H1 (cell line): ENCODE measurements at regions not wholly inside any gene's neighbourhood (a gene's known extent, or its start where the extent isn't known, plus 50 kb on each side); places are given as distances from the start of the nearest gene placed in this dataset.

Experiments
- CTCF ChIA-PET: fragments of 300-600 bp; sonication (Branson Sonifier 250); formaldehyde crosslinking; loops from one replicate; lab custom pipeline; 2021; ENCODE audit not compliant: partially characterized antibody; lab: Charles Lee
- POLR2A ChIA-PET: fragments of 300-600 bp; sonication (Branson Sonifier 250); formaldehyde crosslinking; loops from one replicate; lab custom pipeline; 2021; ENCODE audit warnings: inconsistent platforms; ENCODE audit not compliant: partially characterized antibody; lab: Charles Lee
- DNase-seq, 2 experiments: peaks; one replicate each; pipeline versions ENCODE4 v3.0.0 to v3.0.0-alpha.2; 2010 to 2022; ENCODE audit warnings: low spot score in 2 of 2, low read depth in 1 of 2, mixed read lengths in 1 of 2
- FAIRE-seq: peaks from 2 replicates; lab custom pipeline; 2011; peaks lifted over from hg19 to GRCh38; lab: Jason Lieb, UNC
- H2AFZ ChIP-seq: 2 replicates; pipeline ENCODE4 v1.8.1; 2012; ENCODE audit warnings: low read length, inconsistent platforms
- H2AK5ac ChIP-seq: 2 replicates; pipeline ENCODE4 v1.6.1; 2013; ENCODE audit warnings: low read depth, low read length
- H2BK120ac ChIP-seq: replicated peaks from 2 replicates; pipeline ENCODE3; 2013; ENCODE audit warnings: low read depth, low read length, inconsistent platforms
- H2BK12ac ChIP-seq: 2 replicates; pipeline ENCODE4 v1.6.1; 2013; ENCODE audit warnings: low read depth, low read length
- H2BK15ac ChIP-seq: 2 replicates; pipeline ENCODE4 v1.6.1; 2013; ENCODE audit warnings: low read length
- H2BK20ac ChIP-seq: 2 replicates; pipeline ENCODE4 v1.6.1; 2013; ENCODE audit warnings: low read length
- H2BK5ac ChIP-seq: 2 replicates; pipeline ENCODE4 v1.6.1; 2013; ENCODE audit warnings: low read depth, low read length
- H3K14ac ChIP-seq: 2 replicates; pipeline ENCODE4 v1.6.1; 2013; ENCODE audit warnings: inconsistent platforms; ENCODE audit not compliant: insufficient read length
- H3K18ac ChIP-seq: 2 replicates; pipeline ENCODE4 v1.6.1; 2013; ENCODE audit warnings: low read length; ENCODE audit errors: extremely low read depth
- H3K23ac ChIP-seq: 2 replicates; pipeline ENCODE4 v1.6.1; 2013; ENCODE audit warnings: inconsistent platforms; ENCODE audit not compliant: insufficient read length
- H3K23me2 ChIP-seq: 2 replicates; pipeline ENCODE4 v1.6.1; 2013; ENCODE audit warnings: low read depth, low read length
- H3K27ac ChIP-seq: 2 replicates; pipeline ENCODE4 v1.6.1; 2011; ENCODE audit warnings: low read depth, low read length, inconsistent platforms
- H3K27me3 ChIP-seq, 4 experiments: replicated peaks in 1 of 4; 1 replicate in 1 of 4; 2 replicates in 3 of 4; pipeline versions ENCODE4 v1.6.1 to v1.8.1; 2011 to 2013; ENCODE audit warnings: low read length in 3 of 4, mild to moderate bottlenecking in 3 of 4, inconsistent platforms in 2 of 4, mixed read lengths in 2 of 4, moderate library complexity in 1 of 4; ENCODE audit not compliant: control insufficient read depth in 3 of 4, insufficient read depth in 3 of 4; ENCODE audit errors: extremely low read depth in 1 of 4
- H3K36me3 ChIP-seq, 4 experiments: 2 replicates each; pipeline versions ENCODE4 v1.6.1 to v1.8.1; 2011 to 2013; ENCODE audit warnings: mild to moderate bottlenecking in 4 of 4, low read length in 3 of 4, moderate library complexity in 2 of 4, control low read depth in 1 of 4, inconsistent platforms in 1 of 4; ENCODE audit not compliant: insufficient read depth in 4 of 4, control insufficient read depth in 2 of 4
- H3K4ac ChIP-seq: replicated peaks from 2 replicates; pipeline ENCODE3; 2013; ENCODE audit warnings: low read length, low read depth, mixed read lengths, inconsistent platforms; ENCODE audit not compliant: insufficient read length
- H3K4me1 ChIP-seq, 4 experiments: replicated peaks in 1 of 4; 1 replicate in 1 of 4; 2 replicates in 3 of 4; pipeline versions ENCODE4 v1.6.1 to v1.8.1; 2011 to 2013; ENCODE audit warnings: low read length in 3 of 4, inconsistent platforms in 2 of 4, mixed read lengths in 1 of 4; ENCODE audit not compliant: insufficient read depth in 4 of 4, control insufficient read depth in 3 of 4
- H3K4me2 ChIP-seq, 2 experiments: 2 replicates each; pipeline versions ENCODE4 v1.6.1 to v1.8.1; 2011 to 2013; ENCODE audit warnings: low read depth in 2 of 2, low read length in 2 of 2, control low read depth in 1 of 2, inconsistent platforms in 1 of 2, mild to moderate bottlenecking in 1 of 2; ENCODE audit not compliant: insufficient read depth in 1 of 2
- H3K4me3 ChIP-seq, 4 experiments: fragments of 200-600, 300-600 bp in 1 of 4; sonication (generic), shearing (Covaris generic), sonication (Bioruptor Twin) in 1 of 4; 2 replicates each; pipeline versions ENCODE4 v1.5.1 to v1.8.1; 2011 to 2016; ENCODE audit warnings: low read length in 4 of 4, low read depth in 3 of 4, control low read depth in 2 of 4, inconsistent platforms in 2 of 4, mild to moderate bottlenecking in 2 of 4, mixed read lengths in 1 of 4, moderate library complexity in 1 of 4; ENCODE audit not compliant: insufficient read depth in 2 of 4; ENCODE audit errors: extremely low read depth in 1 of 4
- H3K56ac ChIP-seq: replicated peaks from 2 replicates; pipeline ENCODE3; 2013; ENCODE audit warnings: low read depth, mild to moderate bottlenecking, mixed read lengths, low read length, inconsistent platforms; ENCODE audit not compliant: insufficient read length
- H3K79me1 ChIP-seq: 2 replicates; pipeline ENCODE4 v1.6.1; 2013; ENCODE audit warnings: low read depth, low read length, control low read depth
- H3K79me2 ChIP-seq, 2 experiments: 2 replicates each; pipeline versions ENCODE4 v1.6.1 to v1.8.1; 2012 to 2013; ENCODE audit warnings: low read length in 2 of 2, mild to moderate bottlenecking in 2 of 2, inconsistent platforms in 1 of 2; ENCODE audit not compliant: insufficient read depth in 2 of 2, control insufficient read depth in 1 of 2
- H3K9ac ChIP-seq, 4 experiments: replicated peaks in 1 of 4; 1 replicate in 1 of 4; 2 replicates in 3 of 4; pipeline versions ENCODE4 v1.6.1 to v1.8.1; 2011 to 2013; ENCODE audit warnings: low read depth in 3 of 4, low read length in 3 of 4, control low read depth in 2 of 4, mild to moderate bottlenecking in 2 of 4, moderate library complexity in 2 of 4, inconsistent platforms in 1 of 4; ENCODE audit errors: extremely low read depth in 1 of 4
- H3K9me3 ChIP-seq, 2 experiments: 2 replicates each; pipeline versions ENCODE4 v1.6.1 to v1.8.1; 2012 to 2013; ENCODE audit warnings: mild to moderate bottlenecking in 2 of 2, moderate library complexity in 2 of 2, control low read depth in 1 of 2, inconsistent platforms in 1 of 2, low read depth in 1 of 2, low read length in 1 of 2, mixed read lengths in 1 of 2; ENCODE audit not compliant: insufficient read depth in 2 of 2
- H4K20me1 ChIP-seq, 2 experiments: replicated peaks in 1 of 2; 2 replicates each; pipeline versions ENCODE3 to v1.8.1; 2011 to 2013; ENCODE audit warnings: inconsistent platforms in 2 of 2, low read length in 2 of 2, mild to moderate bottlenecking in 1 of 2; ENCODE audit not compliant: insufficient read depth in 2 of 2, control insufficient read depth in 1 of 2
- H4K5ac ChIP-seq: 2 replicates; pipeline ENCODE4 v1.6.1; 2013; ENCODE audit warnings: low read length, low read depth, mixed read lengths, inconsistent platforms; ENCODE audit not compliant: insufficient read length
- H4K8ac ChIP-seq: 2 replicates; pipeline ENCODE4 v1.8.0; 2013; ENCODE audit warnings: mild to moderate bottlenecking, moderate library complexity, low read length, inconsistent platforms; ENCODE audit not compliant: insufficient read depth; ENCODE audit errors: extremely low read depth
- H4K91ac ChIP-seq: replicated peaks from 2 replicates; pipeline ENCODE3; 2013; ENCODE audit warnings: low read length, mixed read lengths, inconsistent platforms; ENCODE audit not compliant: insufficient read length
- CBX8 ChIP-seq: fragments of 300-800, 300-1000 bp; sonication (generic); IDR thresholded peaks from 2 replicates; pipeline ENCODE4 v1.7.1; 2016; ENCODE audit warnings: low read depth, low read length, borderline replicate concordance
- CHD1 ChIP-seq: IDR thresholded peaks from 2 replicates; pipeline ENCODE4 v1.6.1; 2012; ENCODE audit warnings: low read depth, low read length, improper control_type of control experiment
- CREB1 ChIP-seq: IDR thresholded peaks from 2 replicates; pipeline ENCODE4 v1.6.1; 2012; ENCODE audit warnings: inconsistent platforms
- EGR1 ChIP-seq: IDR thresholded peaks from 2 replicates; pipeline ENCODE4 v1.6.1; 2011; ENCODE audit warnings: low read depth, low read length, borderline replicate concordance
- EZH2 ChIP-seq: fragments of 200-600 bp; sonication (generic); IDR thresholded peaks from 2 replicates; pipeline ENCODE4 v1.7.1; 2012; ENCODE audit warnings: low read depth, mild to moderate bottlenecking, moderate library complexity, low read length, inconsistent platforms; ENCODE audit not compliant: severe bottlenecking
- NANOG ChIP-seq: IDR thresholded peaks from 2 replicates; pipeline ENCODE4 v1.6.1; 2011; ENCODE audit warnings: low read length, low read depth, mild to moderate bottlenecking, inconsistent platforms; ENCODE audit not compliant: insufficient read depth, poor library complexity, severe bottlenecking
- PHF8 ChIP-seq: fragments of 200-600 bp; sonication (generic); conservative IDR thresholded peaks from 2 replicates; pipeline ENCODE4 v1.7.1; 2012; ENCODE audit warnings: low read depth, mild to moderate bottlenecking, inconsistent platforms, low read length, moderate library complexity
- SP1 ChIP-seq: IDR thresholded peaks from 2 replicates; pipeline ENCODE4 v1.6.1; 2011; ENCODE audit warnings: low read depth, low read length
- TAF1 ChIP-seq: IDR thresholded peaks from 2 replicates; pipeline ENCODE4 v1.6.1; 2011; ENCODE audit warnings: mild to moderate bottlenecking, low read depth, low read length
- TEAD4 ChIP-seq: IDR thresholded peaks from 2 replicates; pipeline ENCODE4 v1.6.1; 2012; ENCODE audit warnings: low read depth, low read length, inconsistent platforms, mixed read lengths
- ZNF274 ChIP-seq: IDR thresholded peaks from 2 replicates; pipeline ENCODE4 v1.7.0; 2012; ENCODE audit warnings: low read length, borderline replicate concordance; ENCODE audit errors: extremely low read depth
- WGBS, 2 experiments: shearing (Covaris generic) in 1 of 2; methylation state at CpG; one replicate each; pipeline versions ENCODE4 v1.1.6 to v1.1.7; 2013 to 2015; ENCODE audit warnings: low lambda C conversion rate in 2 of 2, mixed read lengths in 2 of 2, inconsistent platforms in 1 of 2, low coverage in 1 of 2, missing lambda C conversion rate in 1 of 2; ENCODE audit not compliant: insufficient replicate concordance in 2 of 2, insufficient coverage in 1 of 2, insufficient read length in 1 of 2; ENCODE audit errors: extremely low coverage in 1 of 2, missing lambda C conversion rate in 1 of 2; 5-methylcytosine and 5-hydroxymethylcytosine counted together

DNA sequence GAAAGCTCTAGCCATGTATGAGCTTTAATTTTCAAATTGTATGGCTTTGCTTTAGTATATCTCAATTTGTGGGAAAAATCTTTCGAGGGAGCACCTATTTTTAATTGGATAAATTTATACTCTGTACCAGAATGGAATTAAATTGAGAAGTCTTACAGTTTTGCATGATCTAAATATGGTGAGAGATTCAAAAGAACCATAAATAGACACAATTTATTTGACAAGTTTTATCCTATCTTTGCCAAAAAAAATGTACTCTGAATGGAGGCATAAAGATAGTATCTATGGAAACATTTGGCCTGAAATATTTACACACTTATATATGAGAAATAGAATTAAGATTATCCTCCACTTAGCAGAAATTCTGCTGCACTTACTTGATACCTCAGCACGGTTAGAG lies 238.4 kb downstream of the NDUFA10 start (continued):
- TF ChIP-seq ZNF274 = no peak

DNA sequence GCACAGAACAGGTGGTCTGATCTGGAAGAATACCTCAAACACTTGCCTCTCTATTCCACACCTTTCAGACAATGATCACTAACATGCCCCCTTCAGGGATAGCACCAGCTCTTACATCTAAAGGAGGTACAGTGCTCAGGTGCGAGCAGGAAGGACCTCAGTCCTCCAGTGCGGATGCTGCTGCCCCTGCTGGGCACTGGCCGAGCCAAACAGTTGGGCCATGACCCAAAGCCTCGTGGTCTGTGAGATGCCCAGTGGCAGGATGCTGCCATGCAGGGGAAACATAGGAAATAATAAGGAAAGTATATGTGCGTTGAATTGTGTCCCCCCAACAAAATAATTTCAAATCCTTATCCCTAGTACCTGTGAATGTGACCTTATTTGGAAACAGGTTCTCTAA lies 243.7 kb downstream of the NDUFA10 start:
- Histone ChIP-seq H2BK20ac (no peak overlapping the region), H3K23ac (no peak overlapping the region), H3K4me2 (no peak overlapping the region), H2BK15ac (no peak overlapping the region), H2BK12ac (no peak overlapping the region), H3K4me3 (no peak overlapping the region), H4K8ac (no peak overlapping the region), H3K9ac (no peak overlapping the region), H2BK5ac (no peak overlapping the region), H3K79me2 (no peaks in the 10 kb centered on the region), H3K36me3 (no peaks in the 10 kb centered on the region), H2AFZ (no peak overlapping the region), H2BK120ac (no peak overlapping the region), H4K5ac (no peak overlapping the region), H3K56ac (no peak overlapping the region), H3K79me1 (no peaks in the 10 kb centered on the region), H3K14ac (no peak overlapping the region), H3K27me3 (no peaks in the 10 kb centered on the region), H3K18ac (no peak overlapping the region), H2AK5ac (no peak overlapping the region), H4K91ac (no peak overlapping the region), H3K9me3 (peaks cover 3 to 5% of the 10 kb centered on the region in 2 experiments; a peak in 2 of 4 replicates), H3K4ac (no peak overlapping the region), H3K27ac (no peak overlapping the region), H4K20me1 (no peaks in the 10 kb centered on the region), H3K23me2 (no peaks in the 10 kb centered on the region; the same call in 1 of the 2 replicates), H3K4me1 (no peaks in the 10 kb centered on the region)
- FAIRE-seq (no peak), DNase-seq (no peak)
- ChIA-PET CTCF (no interaction called here), POLR2A (no interaction called here)
- WGBS, 2 experiments = 92% methylated on average over 5 of the region's 5 CpGs; no CpG with 5 or more reads in 1 of the 2 experiments
- TF ChIP-seq NANOG = no peak
- no peak for TF ChIP-seq EGR1
- no peak for TF ChIP-seq PHF8
- TF ChIP-seq SP1 = no peak
- TF ChIP-seq TEAD4 = no peak
- no peak for TF ChIP-seq TAF1
- no peak for TF ChIP-seq CREB1
- TF ChIP-seq EZH2 = no peak
- no peak for TF ChIP-seq CBX8
- TF ChIP-seq CHD1 = no peak
